ENCODE measurements at regions not wholly inside any gene's neighbourhood (a gene's known extent, or its start where the extent isn't known, plus 50 kb on each side); places are given as distances from the start of the nearest gene placed in this dataset.

- DNase-seq (ENCODE audit: insufficient read length, low spot score) = no peak
Observed at GRCh38 chr10:128808921-128809440, 658.1 kb upstream of the MGMT start.

GRCh38 chr10:128811511-128811910 lies 655.5 kb upstream of the MGMT start:
- DNase-seq (ENCODE audit: insufficient read length, low spot score) (no peak), FAIRE-seq (no peak)
- no peak for TF ChIP-seq POLR2A (IDR thresholded peaks at IDR 0.05; ENCODE audit: low read depth, low read length)

More at GRCh38 chr10:128808921-128809440, 658.1 kb upstream of the MGMT start:
- no peak for FAIRE-seq
- TF ChIP-seq POLR2A (IDR thresholded peaks at IDR 0.05; ENCODE audit: low read depth, low read length) = no peak

- DNase-seq (ENCODE audit: insufficient read length, low spot score) (no peak), FAIRE-seq (no peak)
- no peak for TF ChIP-seq POLR2A (IDR thresholded peaks at IDR 0.05; ENCODE audit: low read depth, low read length)
Observed at GRCh38 chr10:128812000-128812399, 655.0 kb upstream of the MGMT start.

- TF ChIP-seq POLR2A (IDR thresholded peaks at IDR 0.05; ENCODE audit: low read depth, low read length) = no peak
- FAIRE-seq = no peak
- no peak for DNase-seq (ENCODE audit: insufficient read length, low spot score)
Observed at GRCh38 chr10:128813574-128813973, 653.5 kb upstream of the MGMT start.

- DNase-seq (ENCODE audit: insufficient read length, low spot score) (no peak), FAIRE-seq (no peak)
- TF ChIP-seq POLR2A (IDR thresholded peaks at IDR 0.05; ENCODE audit: low read depth, low read length) = no peak
Observed at GRCh38 chr10:128814024-128814423, 653.0 kb upstream of the MGMT start.

- DNase-seq (ENCODE audit: insufficient read length, low spot score) = no peak
- no peak for TF ChIP-seq POLR2A (IDR thresholded peaks at IDR 0.05; ENCODE audit: low read depth, low read length)
- no peak for FAIRE-seq
Observed at GRCh38 chr10:128814782-128815181, 652.3 kb upstream of the MGMT start.

GRCh38 chr10:128816726-128817125 lies 650.3 kb upstream of the MGMT start:
- FAIRE-seq = no peak
- TF ChIP-seq POLR2A (IDR thresholded peaks at IDR 0.05; ENCODE audit: low read depth, low read length) = no peak
- no peak for DNase-seq (ENCODE audit: insufficient read length, low spot score)

GRCh38 chr10:128817636-128818035 lies 649.4 kb upstream of the MGMT start:
- no peak for TF ChIP-seq POLR2A (IDR thresholded peaks at IDR 0.05; ENCODE audit: low read depth, low read length)
- FAIRE-seq (no peak), DNase-seq (ENCODE audit: insufficient read length, low spot score) (no peak)

- DNase-seq (ENCODE audit: insufficient read length, low spot score) (no peak), FAIRE-seq (no peak)
- TF ChIP-seq POLR2A (IDR thresholded peaks at IDR 0.05; ENCODE audit: low read depth, low read length) = no peak
Observed at GRCh38 chr10:128820663-128821062, 646.4 kb upstream of the MGMT start.

GRCh38 chr10:128823201-128823600 lies 643.8 kb upstream of the MGMT start:
- TF ChIP-seq POLR2A (IDR thresholded peaks at IDR 0.05; ENCODE audit: low read depth, low read length) = no peak
- no peak for DNase-seq (ENCODE audit: insufficient read length, low spot score)
- FAIRE-seq = no peak

GRCh38 chr10:128825626-128826025 lies 641.4 kb upstream of the MGMT start:
- no peak for TF ChIP-seq POLR2A (IDR thresholded peaks at IDR 0.05; ENCODE audit: low read depth, low read length)
- DNase-seq (ENCODE audit: insufficient read length, low spot score) (no peak), FAIRE-seq (no peak)

GRCh38 chr10:128833671-128834070 lies 633.4 kb upstream of the MGMT start:
- no peak for TF ChIP-seq POLR2A (IDR thresholded peaks at IDR 0.05; ENCODE audit: low read depth, low read length)
- FAIRE-seq = no peak
- DNase-seq (ENCODE audit: insufficient read length, low spot score) = no peak

GRCh38 chr10:128835361-128835760 lies 631.7 kb upstream of the MGMT start:
- DNase-seq (ENCODE audit: insufficient read length, low spot score) (no peak), FAIRE-seq (no peak)
- no peak for TF ChIP-seq POLR2A (IDR thresholded peaks at IDR 0.05; ENCODE audit: low read depth, low read length)

- DNase-seq (ENCODE audit: insufficient read length, low spot score) (no peak), FAIRE-seq (no peak)
- TF ChIP-seq POLR2A (IDR thresholded peaks at IDR 0.05; ENCODE audit: low read depth, low read length) = no peak
Observed at GRCh38 chr10:128837478-128837877, 629.6 kb upstream of the MGMT start.

GRCh38 chr10:128839134-128839533 lies 627.9 kb upstream of the MGMT start:
- no peak for TF ChIP-seq POLR2A (IDR thresholded peaks at IDR 0.05; ENCODE audit: low read depth, low read length)
- FAIRE-seq = no peak
- DNase-seq (ENCODE audit: insufficient read length, low spot score) = no peak

GRCh38 chr10:128839701-128840100 lies 627.3 kb upstream of the MGMT start:
- FAIRE-seq (no peak), DNase-seq (ENCODE audit: insufficient read length, low spot score) (no peak)
- no peak for TF ChIP-seq POLR2A (IDR thresholded peaks at IDR 0.05; ENCODE audit: low read depth, low read length)

All from H54 (cell line).